GM19023 (cell line): ENCODE measurements at regions not wholly inside any gene's neighbourhood (a gene's known extent, or its start where the extent isn't known, plus 50 kb on each side); places are given as distances from the start of the nearest gene placed in this dataset.

Source experiments
- ATAC-seq: cut with Tn5 transposase; IDR thresholded peaks from one replicate; pipeline ENCODE4 v1.9.1; 2021; ENCODE audit warnings: mild to moderate bottlenecking, moderate library complexity; ENCODE audit not compliant: unreplicated experiment

DNA sequence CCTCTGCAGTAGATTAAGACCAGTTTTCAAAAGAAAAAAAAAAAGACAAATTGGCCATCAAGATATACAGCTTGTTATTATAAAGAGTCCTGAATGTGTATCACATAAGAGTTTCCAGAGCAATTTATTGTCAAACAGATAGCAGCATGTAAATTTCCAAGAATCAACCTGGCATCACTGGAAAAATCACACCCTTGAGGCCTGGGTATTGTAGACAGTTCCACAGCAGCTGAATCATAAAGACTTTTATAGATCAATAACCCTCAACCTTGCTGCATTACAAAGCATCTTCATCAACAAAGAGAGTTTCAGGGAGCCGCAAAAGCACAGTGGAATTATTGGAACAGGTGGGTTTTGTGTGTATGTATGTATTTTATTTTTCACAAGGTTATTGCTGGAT is 94.6 kb upstream of the LRIG3 start:
- no peak for ATAC-seq

DNA sequence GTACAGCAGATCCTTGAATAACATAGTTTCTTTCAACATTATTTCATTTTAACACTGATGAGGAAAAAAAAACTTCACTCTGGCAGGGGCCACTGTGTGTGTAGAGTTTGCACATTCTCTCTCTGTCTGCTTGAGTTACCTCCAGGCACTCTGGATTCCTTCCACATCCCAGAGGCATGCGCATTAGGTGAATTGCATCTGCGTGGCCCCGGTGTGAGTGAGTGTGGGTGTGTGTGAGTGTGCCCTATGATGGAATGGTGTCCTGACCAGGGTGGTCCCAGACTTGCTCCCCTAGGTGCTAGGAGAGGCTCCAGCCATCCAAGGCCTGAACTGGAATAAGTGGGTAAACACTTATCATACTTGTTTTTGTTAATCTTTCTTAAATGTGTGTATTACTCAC is 90.6 kb upstream of the LRIG3 start:
- ATAC-seq = no peak

DNA sequence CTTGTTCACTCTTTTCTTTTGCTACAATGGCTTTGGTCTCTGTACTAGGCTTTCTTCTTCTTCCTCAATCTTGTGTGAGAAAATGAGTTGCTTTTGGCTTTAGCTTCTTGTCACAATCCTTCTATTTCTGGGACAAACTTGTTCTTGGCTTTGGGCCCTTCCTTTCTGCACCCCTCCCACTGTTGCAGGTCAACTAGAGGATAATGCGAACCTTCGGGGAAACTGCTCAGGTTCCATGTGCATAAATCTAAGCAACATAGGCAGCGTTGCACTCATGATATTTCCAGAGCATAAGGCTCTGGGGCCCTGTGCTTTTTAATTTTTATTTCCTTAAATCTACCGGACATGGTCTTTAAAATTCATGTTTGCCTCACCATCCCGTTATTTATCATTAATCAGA is 89.8 kb upstream of the LRIG3 start:
- no peak for ATAC-seq

DNA sequence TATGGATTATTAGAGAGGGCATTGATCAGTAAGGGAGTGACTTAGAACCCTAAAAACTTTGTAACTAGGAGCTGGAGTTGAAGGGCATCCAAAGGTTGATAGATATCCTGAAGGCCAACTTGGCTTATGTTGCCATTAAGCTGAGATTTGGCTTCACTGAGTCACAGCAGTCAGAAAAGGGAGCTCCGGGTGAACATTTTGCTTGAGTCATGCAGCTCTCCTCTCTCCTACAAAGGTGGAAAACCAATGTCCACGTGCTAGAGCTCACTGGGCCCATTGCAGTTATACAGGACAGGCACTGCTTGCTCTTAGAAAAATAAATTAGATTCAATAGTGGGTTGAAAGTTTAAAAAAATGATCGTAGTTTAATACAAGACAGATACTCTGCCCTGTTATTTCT is 87.3 kb upstream of the LRIG3 start:
- ATAC-seq = no peak

DNA sequence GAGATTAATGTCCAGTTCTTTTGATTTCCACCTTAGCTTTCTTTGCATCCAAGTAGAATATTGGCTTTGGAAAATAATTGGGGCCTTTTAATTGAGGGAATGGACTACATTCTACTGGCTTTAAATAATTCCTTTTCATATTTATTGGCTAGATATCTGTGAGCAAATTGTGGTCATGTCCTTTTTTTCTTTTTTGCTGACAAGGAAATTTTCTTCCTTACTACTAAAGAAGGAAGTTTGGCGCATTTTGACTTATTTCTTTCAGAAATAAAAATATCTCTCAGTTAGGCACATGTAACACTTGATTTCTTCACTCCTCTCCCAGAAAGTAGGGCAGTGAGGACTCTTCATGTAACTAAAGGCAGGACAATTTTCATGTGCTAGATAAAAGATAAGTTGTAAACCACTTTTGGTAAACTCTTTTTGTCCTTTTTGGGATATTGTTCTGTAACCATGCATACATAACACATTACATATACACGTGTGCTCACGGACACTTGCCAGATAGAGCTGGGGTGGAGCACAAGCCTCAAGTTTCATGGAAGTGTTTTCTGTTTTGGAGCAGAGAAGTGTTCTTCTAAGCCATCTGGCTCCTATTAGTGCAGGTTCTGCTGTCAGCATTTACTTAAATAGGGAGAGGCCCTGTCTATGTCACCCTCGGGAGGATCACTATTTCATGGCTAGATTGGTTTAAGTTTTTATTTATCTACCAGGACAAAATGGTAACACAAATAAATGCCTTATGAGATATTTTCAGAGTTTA is 85.1 kb upstream of the LRIG3 start:
- ATAC-seq = no peak

DNA sequence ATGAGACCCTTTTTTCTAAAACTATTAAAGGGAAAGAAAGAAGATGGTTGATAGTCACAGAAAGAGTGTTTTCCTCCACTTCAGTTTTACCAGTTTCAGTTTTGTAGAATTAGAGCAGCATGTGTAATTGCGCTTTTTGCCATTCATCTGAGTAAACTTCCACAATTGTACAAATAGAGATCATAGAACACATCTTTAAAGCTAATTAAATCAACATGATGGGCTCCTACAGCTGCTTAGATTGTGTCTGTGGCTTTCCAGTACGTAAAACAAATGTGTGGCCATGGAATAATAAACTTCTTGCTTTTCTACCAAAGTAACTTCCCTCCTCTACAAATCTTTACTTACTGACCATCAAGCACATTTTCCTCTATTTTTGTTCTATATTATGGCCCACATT is 84.2 kb upstream of the LRIG3 start:
- no peak for ATAC-seq

DNA sequence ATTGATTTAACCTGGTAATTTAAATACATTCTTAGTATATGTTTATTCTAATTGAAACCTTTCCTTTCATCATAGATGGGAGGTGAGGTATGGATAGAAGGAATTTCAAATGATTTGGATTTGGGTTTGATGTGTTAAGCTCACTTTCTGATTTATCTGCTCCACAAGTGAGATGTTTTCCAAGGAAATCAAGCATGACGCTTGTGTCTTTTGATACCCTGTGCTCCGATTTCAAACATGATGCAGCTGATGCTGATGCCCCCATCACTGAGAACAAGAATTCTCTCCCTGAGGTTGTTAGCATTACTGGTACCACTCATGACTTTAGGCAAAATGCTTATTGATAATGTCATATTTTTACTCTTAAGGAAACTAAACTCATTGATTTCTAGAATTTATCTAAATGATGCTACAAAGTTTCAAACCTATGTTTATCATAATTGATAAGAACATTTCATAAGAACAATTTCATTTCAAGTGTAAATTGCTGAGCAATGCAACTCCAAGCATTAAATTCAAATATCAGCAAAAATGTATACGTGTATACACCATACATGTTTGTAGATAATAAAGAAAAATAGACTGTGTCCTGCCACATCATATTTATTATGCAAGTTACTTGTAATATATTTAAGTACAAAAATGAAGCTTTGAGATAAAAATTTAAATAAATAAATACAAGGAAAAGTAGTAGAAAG is 75.5 kb upstream of the LRIG3 start:
- no peak for ATAC-seq

DNA sequence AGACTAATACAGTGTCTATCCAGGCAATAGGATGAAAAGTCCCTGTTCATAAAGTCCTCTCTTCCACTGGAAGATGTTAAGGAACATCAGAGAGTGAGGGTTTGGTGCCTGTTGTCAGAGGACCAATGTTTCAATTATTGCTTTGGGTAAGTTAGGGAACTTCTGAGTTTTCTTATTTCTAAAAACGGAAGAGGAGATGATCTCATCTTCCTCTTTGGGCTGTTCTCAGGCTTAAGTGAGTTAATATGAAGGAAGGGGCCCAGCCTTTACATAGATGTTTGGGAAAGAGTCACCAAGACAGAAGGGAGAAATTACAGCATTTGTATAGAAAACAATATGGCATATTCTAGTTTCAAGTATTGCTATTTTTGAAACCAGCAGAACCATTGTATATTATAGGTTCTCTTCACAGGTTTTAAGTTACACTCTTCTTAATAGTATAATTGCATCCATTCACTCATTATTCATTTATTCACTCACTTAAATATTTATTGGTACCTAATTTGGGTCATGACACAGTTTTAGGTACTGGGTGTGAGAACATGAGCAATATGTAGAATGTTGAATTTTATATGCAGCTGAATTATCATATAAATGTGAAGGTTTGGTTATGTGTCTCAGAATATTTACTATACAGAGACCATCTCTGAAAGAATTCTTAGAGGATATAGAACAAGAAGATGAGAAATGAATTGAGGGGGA is 68.5 kb upstream of the LRIG3 start:
- ATAC-seq = no peak

DNA sequence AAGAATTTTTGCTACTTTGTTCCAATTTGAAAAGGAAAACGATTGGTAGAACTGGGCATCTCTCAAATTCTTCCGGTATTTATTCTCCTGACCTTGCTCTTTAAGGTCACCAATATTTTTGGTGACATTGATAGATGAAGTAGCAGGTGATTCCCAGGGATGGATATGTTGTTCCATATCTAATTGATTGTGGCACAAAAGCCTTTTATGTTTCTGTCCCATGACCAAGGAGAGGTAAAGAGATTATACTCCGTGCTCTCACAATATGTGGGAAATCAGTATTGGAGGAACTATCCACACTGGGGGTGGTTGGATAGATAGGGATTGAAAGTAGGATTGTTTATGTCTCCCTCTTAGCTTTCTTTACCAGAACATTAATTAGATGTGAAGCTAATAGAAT is 61.7 kb upstream of the LRIG3 start:
- ATAC-seq = no peak

DNA sequence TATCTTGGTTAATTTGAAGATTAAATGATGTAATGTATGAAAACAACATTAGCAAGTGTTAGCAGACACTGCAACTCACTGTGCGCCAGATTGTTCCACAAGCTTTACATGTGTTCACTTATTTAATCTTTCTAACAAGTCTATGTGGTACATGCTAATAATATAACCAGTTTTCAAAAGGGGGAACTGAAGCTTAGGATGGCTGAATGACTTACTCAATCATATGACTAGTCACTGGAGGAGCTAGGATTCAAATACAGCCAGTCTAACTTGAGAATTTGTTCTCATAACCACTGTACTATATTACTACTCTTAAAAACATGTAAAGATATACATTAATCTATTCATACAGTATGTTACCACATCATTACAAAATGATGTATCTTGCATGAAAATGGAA is 60.5 kb upstream of the LRIG3 start:
- no peak for ATAC-seq

DNA sequence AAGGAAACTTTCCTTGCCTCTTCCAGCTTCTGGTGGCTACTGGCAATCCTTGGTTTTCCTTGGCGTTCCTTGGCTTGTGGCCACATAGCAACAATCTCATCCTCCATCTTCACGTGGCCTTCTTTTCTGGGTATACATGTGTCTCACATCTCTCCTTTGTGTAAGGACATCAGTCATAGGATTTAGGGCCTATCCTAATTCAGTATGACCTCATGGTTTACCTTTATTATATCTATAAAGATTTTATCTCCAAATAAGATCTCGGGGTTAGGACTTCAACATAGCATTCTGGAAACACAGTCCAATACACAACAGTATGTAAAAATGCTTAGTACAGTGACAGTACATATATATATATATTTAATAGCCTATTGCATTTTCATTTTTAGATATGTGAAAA is 58.4 kb upstream of the LRIG3 start:
- no peak for ATAC-seq

DNA sequence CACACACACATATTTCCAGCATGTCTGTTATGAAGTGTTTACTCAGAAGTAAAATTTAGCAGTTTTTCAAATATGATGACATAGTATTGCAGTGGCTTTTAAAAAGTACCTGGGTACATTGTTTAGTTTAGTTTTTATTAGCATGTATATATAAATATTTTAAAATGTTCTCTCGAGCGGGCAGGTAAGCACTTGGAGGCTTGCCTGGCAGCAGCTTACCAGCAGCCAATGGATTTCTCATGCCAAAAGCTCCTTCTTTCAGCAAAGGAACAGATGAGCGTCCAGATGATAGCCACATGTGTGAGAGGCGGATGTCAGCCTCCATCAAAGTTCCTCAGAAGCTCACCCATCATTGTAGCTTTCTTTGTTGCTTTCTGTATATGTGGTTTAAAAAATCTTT is 57.2 kb upstream of the LRIG3 start:
- no peak for ATAC-seq

DNA sequence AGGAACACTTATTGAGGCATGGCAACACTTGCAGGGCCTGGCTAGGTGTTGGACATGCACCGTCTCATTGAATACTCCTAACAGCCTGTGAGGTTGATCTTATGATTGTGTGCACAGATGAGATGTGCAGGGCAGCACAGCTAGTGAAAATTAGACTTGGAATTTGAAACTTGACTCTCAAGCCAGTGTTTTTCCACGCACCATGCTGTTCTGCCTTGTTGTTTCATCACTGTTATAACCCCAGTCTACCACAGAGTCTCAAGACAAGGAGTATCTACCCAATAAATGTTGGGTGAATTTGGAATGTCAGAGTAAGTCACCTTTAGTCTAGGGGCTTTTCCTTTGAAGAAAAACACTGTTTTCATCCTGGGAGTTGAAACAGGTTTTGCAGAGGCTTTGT is 55.8 kb upstream of the LRIG3 start:
- ATAC-seq = no peak
